KOPT-K1 (cell line): ENCODE measurements at regions not wholly inside any gene's neighbourhood (a gene's known extent, or its start where the extent isn't known, plus 50 kb on each side); places are given as distances from the start of the nearest gene placed in this dataset.

Source experiments
- H3K27ac ChIP-seq: fragments of 200-600 bp; sonication (generic); 2 replicates; pipeline ENCODE4 v1.5.1; 2016; ENCODE audit warnings: antibody characterized with exemption, mild to moderate bottlenecking, low read depth, low read length; ENCODE audit not compliant: poor library complexity, severe bottlenecking
- H3K36me3 ChIP-seq: fragments of 200-600 bp; sonication (generic); 2 replicates; pipeline ENCODE4 v1.5.1; 2017; ENCODE audit warnings: antibody characterized with exemption, mild to moderate bottlenecking, low read length, moderate library complexity; ENCODE audit not compliant: insufficient read depth
- H3K9me3 ChIP-seq: fragments of 200-600 bp; sonication (generic); 2 replicates; pipeline ENCODE4 v1.5.1; 2017; ENCODE audit warnings: antibody characterized with exemption, low read length, mild to moderate bottlenecking; ENCODE audit not compliant: insufficient read depth, poor library complexity, severe bottlenecking

DNA sequence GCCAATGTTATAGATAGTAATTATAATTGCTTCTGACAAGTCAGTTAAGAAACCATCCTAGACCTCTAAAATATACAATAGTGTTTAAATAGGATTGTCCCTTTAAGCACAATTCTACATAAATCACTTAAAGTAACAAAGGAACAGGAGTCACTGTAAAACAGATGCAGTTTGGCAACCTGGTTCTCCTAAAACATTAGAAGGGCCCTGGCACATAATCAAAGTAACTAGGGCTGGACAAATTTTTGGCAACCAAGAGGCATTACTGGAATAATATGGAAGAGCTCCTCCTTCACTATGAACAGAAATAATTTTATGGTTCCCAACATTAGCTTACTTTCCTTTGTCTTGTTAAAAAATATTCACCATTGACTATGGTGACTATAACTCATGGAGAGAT is 75.0 kb upstream of the CCDC160 start:
- H3K9me3 ChIP-seq: no peaks in the 10 kb centered on the region
- peaks cover 8% of the 10 kb centered on the region; the same call in 1 of the 2 replicates for H3K36me3 ChIP-seq
- H3K27ac ChIP-seq: no peak overlapping the region

GRCh38 chrX:134163836-134164235 is 73.1 kb upstream of the CCDC160 start:
- no peak overlapping the region for H3K27ac ChIP-seq
- H3K36me3 ChIP-seq: peaks cover 23% of the 10 kb centered on the region
- no peaks in the 10 kb centered on the region for H3K9me3 ChIP-seq

- Histone ChIP-seq H3K27ac (no peak overlapping the region), H3K9me3 (no peaks in the 10 kb centered on the region), H3K36me3 (peaks cover 49% of the 10 kb centered on the region)
Measured at GRCh38 chrX:134167591-134168203, 69.3 kb upstream of the CCDC160 start.

- H3K9me3 ChIP-seq: no peaks in the 10 kb centered on the region
- H3K36me3 ChIP-seq: peaks cover 41% of the 10 kb centered on the region
- H3K27ac ChIP-seq: peak overlapping the region; percentile 99
Measured at GRCh38 chrX:134171661-134172587, 65.1 kb upstream of the CCDC160 start.

- peak overlapping the region; percentile 99 for H3K27ac ChIP-seq
- no peaks in the 10 kb centered on the region for H3K9me3 ChIP-seq
- peaks cover 37% of the 10 kb centered on the region for H3K36me3 ChIP-seq
Measured at GRCh38 chrX:134172588-134173259, 64.3 kb upstream of the CCDC160 start.

- peak overlapping the region; percentile 99 for H3K27ac ChIP-seq
- peaks cover 27% of the 10 kb centered on the region for H3K36me3 ChIP-seq
- no peaks in the 10 kb centered on the region for H3K9me3 ChIP-seq
Measured at GRCh38 chrX:134173541-134174272, 63.3 kb upstream of the CCDC160 start.

DNA sequence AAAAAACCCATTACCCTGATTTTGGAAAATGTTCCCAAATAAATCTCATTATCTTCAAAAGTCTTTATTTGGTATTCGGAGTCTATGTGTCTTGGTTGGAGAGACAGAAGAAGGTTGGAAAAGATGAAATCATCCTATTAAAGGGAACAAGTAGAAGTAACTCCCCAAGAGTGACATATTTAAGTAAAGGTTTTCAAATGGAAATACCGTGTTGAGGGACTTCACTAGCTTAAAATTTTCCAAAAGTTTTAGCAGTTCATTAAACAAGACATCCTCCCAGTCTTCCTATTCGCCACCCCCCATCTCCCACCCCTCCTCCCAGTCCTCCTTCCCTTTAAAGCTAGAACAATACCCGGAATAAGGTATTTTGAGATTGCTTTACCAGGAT is 62.7 kb upstream of the CCDC160 start:
- Histone ChIP-seq H3K27ac (peak overlapping the region; percentile 99), H3K9me3 (no peaks in the 10 kb centered on the region), H3K36me3 (peaks cover 22% of the 10 kb centered on the region)

DNA sequence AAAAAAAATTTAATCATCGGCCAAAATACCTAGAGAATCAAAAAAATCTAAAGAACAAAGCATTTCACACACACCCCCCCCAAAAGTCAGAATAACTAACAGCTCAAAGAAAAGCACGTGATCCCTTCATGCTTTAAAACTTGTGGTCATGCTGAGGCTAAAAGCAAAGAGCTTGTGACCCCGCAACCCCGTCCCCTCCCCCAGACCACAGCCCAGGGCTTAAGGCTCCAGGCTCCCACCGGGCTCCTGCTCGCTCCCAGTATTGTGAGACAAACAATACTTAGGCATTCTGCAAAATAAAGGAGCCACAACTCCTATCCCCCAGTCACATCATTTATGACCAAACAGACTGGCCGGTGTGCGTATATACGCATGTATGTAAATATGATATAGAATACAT is 62.1 kb upstream of the CCDC160 start:
- Histone ChIP-seq H3K27ac (peak overlapping the region; percentile 99), H3K9me3 (no peaks in the 10 kb centered on the region), H3K36me3 (peaks cover 16% of the 10 kb centered on the region)

GRCh38 chrX:134177527-134177926 is 59.5 kb upstream of the CCDC160 start:
- Histone ChIP-seq H3K27ac (peak overlapping the region; percentile 34), H3K36me3 (no peaks in the 10 kb centered on the region), H3K9me3 (no peaks in the 10 kb centered on the region)

- Histone ChIP-seq H3K27ac (no peak overlapping the region), H3K9me3 (no peaks in the 10 kb centered on the region), H3K36me3 (no peaks in the 10 kb centered on the region)
Measured at GRCh38 chrX:134180601-134181274, 56.2 kb upstream of the CCDC160 start.

DNA sequence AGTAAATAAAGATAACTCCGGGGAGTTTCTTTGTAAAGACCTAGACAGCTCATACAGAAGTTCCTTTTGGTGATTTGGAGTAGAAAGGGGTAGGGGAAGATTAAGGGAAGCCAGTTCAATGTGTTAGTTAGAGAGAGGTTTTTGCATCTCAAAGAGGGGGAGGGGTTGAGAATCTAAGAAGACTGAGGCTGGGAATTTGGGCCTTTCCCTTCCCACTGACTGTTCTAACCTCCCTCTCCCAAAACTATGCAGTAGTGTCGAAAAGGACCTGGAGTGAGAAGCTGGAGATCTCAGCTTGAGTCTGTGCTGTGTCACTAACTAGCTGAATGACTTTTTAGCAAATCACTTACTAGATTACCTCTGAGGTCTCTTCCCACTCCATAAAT is 55.7 kb upstream of the CCDC160 start:
- H3K27ac ChIP-seq: no peak overlapping the region
- H3K9me3 ChIP-seq: no peaks in the 10 kb centered on the region
- H3K36me3 ChIP-seq: no peaks in the 10 kb centered on the region

DNA sequence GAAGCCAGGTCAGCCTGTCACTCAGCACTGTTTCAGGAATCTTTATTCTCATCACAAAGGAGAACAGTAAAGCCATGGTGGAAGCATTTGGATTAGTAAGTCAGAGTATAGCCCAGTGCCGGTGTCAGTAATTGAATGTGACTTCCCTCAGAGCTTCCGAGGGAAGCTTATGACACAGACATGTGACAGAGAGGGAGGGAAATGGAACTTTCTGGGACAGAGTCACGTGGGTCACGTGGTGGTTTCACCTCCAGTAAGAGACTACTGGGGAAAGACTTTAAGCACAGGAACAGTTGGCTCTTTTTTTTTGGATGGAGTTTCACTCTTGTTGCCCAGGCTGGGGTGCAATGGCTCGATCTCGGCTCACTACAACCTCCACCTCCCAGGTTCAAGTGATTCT is 53.3 kb upstream of the CCDC160 start:
- Histone ChIP-seq H3K27ac (peak overlapping the region; percentile 9), H3K9me3 (no peaks in the 10 kb centered on the region), H3K36me3 (no peaks in the 10 kb centered on the region)

DNA sequence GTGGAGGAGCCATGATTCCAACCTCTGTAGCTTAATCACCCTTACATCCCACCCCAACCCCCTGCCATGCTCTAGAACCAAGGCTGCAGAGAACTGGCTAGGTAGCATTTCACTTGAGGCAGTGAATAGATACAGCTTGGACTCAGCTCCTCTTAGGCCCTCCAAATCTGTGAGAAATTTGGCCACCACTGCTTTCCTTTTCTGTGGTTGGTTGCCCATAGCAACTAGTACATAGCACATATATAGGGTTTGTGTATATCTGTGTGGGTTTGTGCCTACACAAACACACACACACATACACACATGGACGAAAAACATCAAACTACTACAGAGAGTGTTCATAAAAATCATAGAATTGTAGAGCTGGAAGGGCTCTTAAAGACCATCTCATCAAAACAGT is 52.0 kb upstream of the CCDC160 start:
- H3K27ac ChIP-seq: peak overlapping the region; percentile 77
- H3K36me3 ChIP-seq: no peaks in the 10 kb centered on the region
- H3K9me3 ChIP-seq: no peaks in the 10 kb centered on the region

- Histone ChIP-seq H3K9me3 (no peaks in the 10 kb centered on the region), H3K27ac (peak overlapping the region; percentile 77), H3K36me3 (no peaks in the 10 kb centered on the region)
Measured at GRCh38 chrX:134186362-134187121, 50.4 kb upstream of the CCDC160 start.
